ENCODE measurements at regions not wholly inside any gene's neighbourhood (a gene's known extent, or its start where the extent isn't known, plus 50 kb on each side); places are given as distances from the start of the nearest gene placed in this dataset.

DNA sequence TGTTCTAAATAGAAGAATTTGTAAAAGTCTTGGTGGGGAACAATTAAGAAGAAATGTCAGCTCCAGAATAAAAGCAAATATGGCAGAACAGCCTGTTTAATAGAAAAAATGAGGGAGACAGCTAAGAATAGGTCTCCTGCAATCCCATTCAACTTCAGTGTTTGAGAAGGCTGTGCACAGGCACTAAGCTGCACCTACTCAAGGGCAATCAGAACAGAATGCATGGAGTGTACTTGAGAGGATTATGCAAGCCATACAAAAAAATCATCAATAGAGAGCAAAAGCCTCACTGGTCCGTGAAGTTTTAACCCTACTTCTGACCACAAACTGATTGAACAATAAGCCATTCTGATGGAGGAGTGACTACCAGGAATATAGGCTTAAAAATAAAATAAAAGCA lies 690.7 kb upstream of the PCDH15 start:
- no peak overlapping the region for H3K4me3 ChIP-seq (ENCODE audit: low read depth in 1 of 2, low read length in 2 of 2)
- no peaks in the 10 kb centered on the region for H3K27me3 ChIP-seq (ENCODE audit: control insufficient read depth in 1 of 2, insufficient read depth in 2 of 2, low read length in 2 of 2)
- H3K36me3 ChIP-seq (ENCODE audit: control insufficient read depth in 1 of 2, insufficient read depth in 2 of 2, low read length in 2 of 2): no peaks in the 10 kb centered on the region
- H3K4me1 ChIP-seq (ENCODE audit: control insufficient read depth in 1 of 2, insufficient read depth in 2 of 2, low read length in 2 of 2): no peaks in the 10 kb centered on the region
- H3K9ac ChIP-seq (ENCODE audit: low read depth in 1 of 2, low read length in 2 of 2): no peak overlapping the region
- no peak overlapping the region for H3K27ac ChIP-seq (ENCODE audit: low read depth, low read length)
- no peaks in the 10 kb centered on the region for H3K9me3 ChIP-seq (ENCODE audit: control insufficient read depth in 1 of 2, low read length in 2 of 2)

DNA sequence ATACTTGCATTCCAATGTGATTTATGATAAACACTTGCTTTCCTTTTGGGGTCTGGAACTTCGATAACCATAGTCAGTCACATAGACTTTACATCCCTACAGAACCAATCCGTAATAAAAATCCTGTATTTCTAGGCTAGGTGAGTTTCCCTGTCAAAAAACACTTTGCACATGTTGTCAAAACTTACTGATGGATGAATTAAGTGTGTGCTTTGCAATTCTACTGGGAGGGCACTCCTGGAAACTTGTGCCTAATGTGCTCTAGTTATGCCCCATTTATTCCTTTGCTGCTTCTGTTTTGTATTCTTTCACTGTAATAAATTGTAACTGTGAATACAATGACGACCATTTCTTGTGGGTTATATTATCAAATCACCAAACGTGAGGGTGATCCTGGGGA lies 684.8 kb upstream of the PCDH15 start:
- H3K9me3 ChIP-seq (ENCODE audit: control insufficient read depth in 1 of 2, low read length in 2 of 2): no peaks in the 10 kb centered on the region
- no peaks in the 10 kb centered on the region for H3K27me3 ChIP-seq (ENCODE audit: control insufficient read depth in 1 of 2, insufficient read depth in 2 of 2, low read length in 2 of 2)
- H3K4me1 ChIP-seq (ENCODE audit: control insufficient read depth in 1 of 2, insufficient read depth in 2 of 2, low read length in 2 of 2): no peaks in the 10 kb centered on the region
- H3K4me3 ChIP-seq (ENCODE audit: low read depth in 1 of 2, low read length in 2 of 2): no peak overlapping the region
- H3K27ac ChIP-seq (ENCODE audit: low read depth, low read length): no peak overlapping the region
- H3K9ac ChIP-seq (ENCODE audit: low read depth in 1 of 2, low read length in 2 of 2): no peak overlapping the region
- no peaks in the 10 kb centered on the region for H3K36me3 ChIP-seq (ENCODE audit: control insufficient read depth in 1 of 2, insufficient read depth in 2 of 2, low read length in 2 of 2)

DNA sequence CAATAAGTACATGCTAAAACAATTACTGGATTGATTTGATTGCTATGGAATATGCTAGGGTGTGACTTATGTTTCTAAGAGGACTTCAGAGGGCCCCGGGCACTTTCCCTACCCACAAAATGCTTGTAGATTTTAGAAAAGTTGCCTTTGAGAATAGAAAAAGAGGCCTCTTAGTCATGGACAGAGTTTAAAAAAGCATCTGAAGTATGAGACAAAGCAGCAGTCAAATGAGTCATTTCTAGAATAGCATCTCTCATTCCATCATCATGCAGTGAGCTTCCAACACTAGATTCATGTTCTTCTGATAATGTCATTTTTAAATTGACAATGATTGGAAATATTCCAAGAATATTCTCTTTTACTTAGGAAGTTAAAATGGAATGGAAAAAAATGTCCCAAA lies 675.1 kb upstream of the PCDH15 start:
- Histone ChIP-seq H3K27ac (ENCODE audit: low read depth, low read length) (no peak overlapping the region), H3K4me1 (ENCODE audit: control insufficient read depth in 1 of 2, insufficient read depth in 2 of 2, low read length in 2 of 2) (no peaks in the 10 kb centered on the region), H3K4me3 (ENCODE audit: low read depth in 1 of 2, low read length in 2 of 2) (no peak overlapping the region), H3K36me3 (ENCODE audit: control insufficient read depth in 1 of 2, insufficient read depth in 2 of 2, low read length in 2 of 2) (no peaks in the 10 kb centered on the region), H3K27me3 (ENCODE audit: control insufficient read depth in 1 of 2, insufficient read depth in 2 of 2, low read length in 2 of 2) (no peaks in the 10 kb centered on the region), H3K9me3 (ENCODE audit: control insufficient read depth in 1 of 2, low read length in 2 of 2) (no peaks in the 10 kb centered on the region), H3K9ac (ENCODE audit: low read depth in 1 of 2, low read length in 2 of 2) (no peak overlapping the region)

DNA sequence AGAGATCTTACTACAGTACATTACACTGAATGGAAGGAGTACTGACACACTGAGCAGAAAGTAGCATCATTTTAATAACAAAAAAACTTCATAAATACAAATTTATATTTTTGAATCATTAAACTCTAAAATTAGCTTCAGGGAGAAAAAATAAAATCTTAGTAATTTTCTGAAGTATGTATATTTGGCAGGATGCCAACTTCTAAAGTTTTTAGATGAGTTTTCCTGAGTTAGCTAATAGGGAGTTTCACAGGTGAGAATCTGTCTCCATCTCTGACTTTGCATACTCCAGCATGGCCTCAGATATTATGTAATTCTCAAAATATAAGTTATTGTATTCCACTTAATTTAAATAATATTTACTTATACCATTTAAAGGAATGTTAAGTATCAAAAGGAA lies 673.2 kb upstream of the PCDH15 start:
- Histone ChIP-seq H3K9ac (ENCODE audit: low read depth in 1 of 2, low read length in 2 of 2) (no peak overlapping the region), H3K4me3 (ENCODE audit: low read depth in 1 of 2, low read length in 2 of 2) (no peak overlapping the region), H3K36me3 (ENCODE audit: control insufficient read depth in 1 of 2, insufficient read depth in 2 of 2, low read length in 2 of 2) (no peaks in the 10 kb centered on the region), H3K9me3 (ENCODE audit: control insufficient read depth in 1 of 2, low read length in 2 of 2) (no peaks in the 10 kb centered on the region), H3K27ac (ENCODE audit: low read depth, low read length) (no peak overlapping the region), H3K4me1 (ENCODE audit: control insufficient read depth in 1 of 2, insufficient read depth in 2 of 2, low read length in 2 of 2) (no peaks in the 10 kb centered on the region), H3K27me3 (ENCODE audit: control insufficient read depth in 1 of 2, insufficient read depth in 2 of 2, low read length in 2 of 2) (no peaks in the 10 kb centered on the region)

DNA sequence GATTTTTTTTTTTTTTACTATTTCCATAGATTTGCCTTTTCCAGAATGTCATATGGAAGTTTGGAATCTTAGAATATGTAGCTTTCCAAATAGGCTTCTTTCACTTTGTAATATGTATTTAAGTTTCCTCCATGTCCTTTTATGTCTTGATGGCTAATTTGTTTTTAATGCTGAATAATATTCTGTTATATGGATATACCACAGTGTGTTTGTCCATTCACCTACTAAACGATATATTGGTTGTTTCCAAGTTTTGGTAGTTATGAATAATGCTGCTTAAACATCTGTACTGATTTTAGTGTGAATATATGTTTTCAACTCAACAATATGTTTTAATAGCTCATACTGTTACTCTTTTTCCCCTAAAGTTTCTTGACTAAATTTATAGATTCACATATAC lies 669.8 kb upstream of the PCDH15 start:
- no peaks in the 10 kb centered on the region for H3K4me1 ChIP-seq (ENCODE audit: control insufficient read depth in 1 of 2, insufficient read depth in 2 of 2, low read length in 2 of 2)

DNA sequence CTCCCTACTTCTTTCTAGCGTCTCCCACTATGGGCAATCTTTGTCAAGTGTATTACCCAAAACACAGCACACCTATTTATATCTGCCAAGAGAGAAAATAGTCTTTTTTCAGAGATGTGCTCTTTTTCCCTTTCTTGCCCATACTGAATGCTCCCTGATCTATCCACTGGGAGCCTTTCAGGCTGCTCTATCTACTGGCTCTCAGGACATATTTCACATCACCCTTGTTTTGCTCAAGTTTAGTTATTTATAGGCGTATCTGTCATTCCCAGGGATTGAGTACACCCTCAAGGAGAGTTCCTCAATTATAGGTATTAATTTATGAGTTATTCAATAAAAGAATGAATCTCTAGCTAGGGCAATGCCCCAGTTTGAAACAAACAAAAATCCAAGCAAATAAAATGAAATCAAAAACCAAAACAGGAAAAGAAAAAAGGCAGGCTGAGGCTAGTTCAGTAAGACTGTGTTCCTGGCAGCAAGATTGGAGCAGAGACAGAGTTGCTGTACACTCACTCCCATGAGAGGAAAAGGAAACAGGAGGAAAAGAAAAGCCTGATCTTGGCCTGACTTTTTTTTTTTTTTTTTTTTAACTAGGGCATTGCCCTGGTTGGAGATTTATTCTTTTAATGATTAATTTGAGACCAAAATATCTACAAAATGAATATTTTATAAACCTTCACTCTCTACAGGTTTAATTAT lies 665.9 kb upstream of the PCDH15 start:
- Histone ChIP-seq H3K9ac (ENCODE audit: low read depth in 1 of 2, low read length in 2 of 2) (no peak overlapping the region), H3K4me1 (ENCODE audit: control insufficient read depth in 1 of 2, insufficient read depth in 2 of 2, low read length in 2 of 2) (no peaks in the 10 kb centered on the region), H3K9me3 (ENCODE audit: control insufficient read depth in 1 of 2, low read length in 2 of 2) (no peaks in the 10 kb centered on the region), H3K27me3 (ENCODE audit: control insufficient read depth in 1 of 2, insufficient read depth in 2 of 2, low read length in 2 of 2) (no peaks in the 10 kb centered on the region), H3K27ac (ENCODE audit: low read depth, low read length) (no peak overlapping the region), H3K4me3 (ENCODE audit: low read depth in 1 of 2, low read length in 2 of 2) (no peak overlapping the region), H3K36me3 (ENCODE audit: control insufficient read depth in 1 of 2, insufficient read depth in 2 of 2, low read length in 2 of 2) (no peaks in the 10 kb centered on the region)

More for the DNA sequence above, 669.8 kb upstream of the PCDH15 start:
- H3K27ac ChIP-seq (ENCODE audit: low read depth, low read length): no peak overlapping the region
- no peak overlapping the region for H3K4me3 ChIP-seq (ENCODE audit: low read depth in 1 of 2, low read length in 2 of 2)
- no peak overlapping the region for H3K9ac ChIP-seq (ENCODE audit: low read depth in 1 of 2, low read length in 2 of 2)
- H3K9me3 ChIP-seq (ENCODE audit: control insufficient read depth in 1 of 2, low read length in 2 of 2): no peaks in the 10 kb centered on the region
- H3K36me3 ChIP-seq (ENCODE audit: control insufficient read depth in 1 of 2, insufficient read depth in 2 of 2, low read length in 2 of 2): no peaks in the 10 kb centered on the region
- H3K27me3 ChIP-seq (ENCODE audit: control insufficient read depth in 1 of 2, insufficient read depth in 2 of 2, low read length in 2 of 2): no peaks in the 10 kb centered on the region

DNA sequence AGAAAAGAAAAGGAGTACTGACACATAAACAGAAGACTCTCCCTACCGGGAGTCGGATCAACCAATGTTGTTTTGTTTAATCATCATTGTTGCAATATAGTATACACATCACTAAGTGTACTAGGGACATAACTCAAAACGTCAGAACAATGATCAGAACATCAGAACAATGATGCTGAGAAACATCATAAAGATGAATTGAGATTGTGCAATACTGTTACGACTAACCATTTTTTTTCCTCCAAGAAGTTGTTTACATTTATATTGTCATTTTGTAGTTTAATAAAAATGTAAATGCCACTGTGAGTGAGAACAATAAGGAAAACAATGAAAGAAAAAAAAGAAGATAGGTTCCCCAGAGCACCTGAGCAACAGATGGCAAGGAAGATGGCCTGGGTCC lies 663.1 kb upstream of the PCDH15 start:
- Histone ChIP-seq H3K27ac (ENCODE audit: low read depth, low read length) (no peak overlapping the region), H3K4me1 (ENCODE audit: control insufficient read depth in 1 of 2, insufficient read depth in 2 of 2, low read length in 2 of 2) (no peaks in the 10 kb centered on the region), H3K9me3 (ENCODE audit: control insufficient read depth in 1 of 2, low read length in 2 of 2) (no peaks in the 10 kb centered on the region), H3K27me3 (ENCODE audit: control insufficient read depth in 1 of 2, insufficient read depth in 2 of 2, low read length in 2 of 2) (no peaks in the 10 kb centered on the region), H3K9ac (ENCODE audit: low read depth in 1 of 2, low read length in 2 of 2) (no peak overlapping the region), H3K4me3 (ENCODE audit: low read depth in 1 of 2, low read length in 2 of 2) (no peak overlapping the region), H3K36me3 (ENCODE audit: control insufficient read depth in 1 of 2, insufficient read depth in 2 of 2, low read length in 2 of 2) (no peaks in the 10 kb centered on the region)

DNA sequence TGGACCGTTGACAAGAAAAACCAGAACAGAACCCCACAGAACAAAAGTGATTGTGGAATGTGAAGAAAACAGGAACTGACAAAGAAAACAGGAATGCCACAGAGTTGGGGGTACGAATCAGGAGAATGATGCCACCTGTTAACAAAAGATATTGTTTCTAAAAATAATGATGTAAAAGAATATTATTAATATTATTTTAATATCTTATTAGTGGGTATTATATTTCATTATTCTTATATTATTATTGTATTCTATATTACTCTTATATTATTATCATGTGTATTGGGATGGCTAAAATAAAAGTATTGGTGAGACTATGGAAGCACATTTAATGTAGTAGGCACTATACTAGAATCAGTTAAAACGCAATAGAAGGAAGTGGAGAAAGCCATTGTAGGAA lies 659.0 kb upstream of the PCDH15 start:
- Histone ChIP-seq H3K9ac (ENCODE audit: low read depth in 1 of 2, low read length in 2 of 2) (no peak overlapping the region), H3K4me3 (ENCODE audit: low read depth in 1 of 2, low read length in 2 of 2) (no peak overlapping the region), H3K36me3 (ENCODE audit: control insufficient read depth in 1 of 2, insufficient read depth in 2 of 2, low read length in 2 of 2) (no peaks in the 10 kb centered on the region), H3K27ac (ENCODE audit: low read depth, low read length) (no peak overlapping the region), H3K9me3 (ENCODE audit: control insufficient read depth in 1 of 2, low read length in 2 of 2) (no peaks in the 10 kb centered on the region), H3K27me3 (ENCODE audit: control insufficient read depth in 1 of 2, insufficient read depth in 2 of 2, low read length in 2 of 2) (no peaks in the 10 kb centered on the region), H3K4me1 (ENCODE audit: control insufficient read depth in 1 of 2, insufficient read depth in 2 of 2, low read length in 2 of 2) (no peaks in the 10 kb centered on the region)

DNA sequence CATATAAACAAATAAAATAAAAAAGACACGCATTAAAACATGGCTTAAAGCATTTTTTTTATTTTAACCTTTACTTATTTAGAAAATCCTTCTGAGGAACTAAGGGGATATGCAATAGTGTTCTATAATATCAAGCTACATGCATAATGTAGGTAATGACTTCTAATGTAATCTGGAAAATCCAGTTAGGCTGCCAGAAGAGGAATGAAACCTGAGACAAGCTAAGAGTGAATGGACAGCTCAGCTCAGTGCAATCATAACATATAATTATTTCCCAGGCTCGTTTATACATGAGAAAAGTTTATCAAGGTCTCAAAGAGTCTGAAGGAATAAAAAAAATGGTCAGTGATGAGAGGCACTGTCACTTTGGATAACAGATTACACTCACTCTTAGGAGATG lies 649.0 kb upstream of the PCDH15 start:
- Histone ChIP-seq H3K27ac (ENCODE audit: low read depth, low read length) (no peak overlapping the region), H3K4me1 (ENCODE audit: control insufficient read depth in 1 of 2, insufficient read depth in 2 of 2, low read length in 2 of 2) (no peaks in the 10 kb centered on the region), H3K9me3 (ENCODE audit: control insufficient read depth in 1 of 2, low read length in 2 of 2) (no peaks in the 10 kb centered on the region), H3K4me3 (ENCODE audit: low read depth in 1 of 2, low read length in 2 of 2) (no peak overlapping the region), H3K36me3 (ENCODE audit: control insufficient read depth in 1 of 2, insufficient read depth in 2 of 2, low read length in 2 of 2) (no peaks in the 10 kb centered on the region), H3K9ac (ENCODE audit: low read depth in 1 of 2, low read length in 2 of 2) (no peak overlapping the region), H3K27me3 (ENCODE audit: control insufficient read depth in 1 of 2, insufficient read depth in 2 of 2, low read length in 2 of 2) (no peaks in the 10 kb centered on the region)

DNA sequence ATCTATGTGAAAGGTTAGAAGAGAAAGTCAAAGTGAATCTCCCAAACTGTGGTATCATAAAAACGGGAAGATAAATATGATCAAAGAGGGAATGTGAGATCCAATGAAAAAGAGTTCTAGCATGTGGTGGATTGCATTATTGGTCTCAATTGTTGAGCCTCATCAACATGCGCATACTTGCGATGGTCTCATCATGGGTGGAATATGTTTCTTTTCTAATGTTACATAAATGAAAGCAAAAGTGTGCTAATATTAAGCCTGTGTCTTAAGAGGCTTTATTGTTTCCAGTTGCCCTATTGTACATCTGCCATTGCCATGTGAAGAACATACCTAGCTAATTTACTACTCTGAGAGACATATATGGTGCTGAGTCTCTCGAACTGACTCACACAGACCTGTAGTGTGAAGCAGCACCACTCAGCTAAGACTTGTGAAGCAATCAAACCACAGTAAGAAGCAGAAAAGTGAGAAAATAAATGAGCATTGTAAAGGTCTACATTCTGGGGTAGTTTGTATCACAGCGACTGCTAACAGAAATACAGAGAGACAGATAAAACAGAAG lies 645.5 kb upstream of the PCDH15 start:
- H3K4me3 ChIP-seq (ENCODE audit: low read depth in 1 of 2, low read length in 2 of 2): no peak overlapping the region
- no peak overlapping the region for H3K9ac ChIP-seq (ENCODE audit: low read depth in 1 of 2, low read length in 2 of 2)
- H3K4me1 ChIP-seq (ENCODE audit: control insufficient read depth in 1 of 2, insufficient read depth in 2 of 2, low read length in 2 of 2): no peaks in the 10 kb centered on the region
- H3K9me3 ChIP-seq (ENCODE audit: control insufficient read depth in 1 of 2, low read length in 2 of 2): no peaks in the 10 kb centered on the region
- H3K27ac ChIP-seq (ENCODE audit: low read depth, low read length): no peak overlapping the region
- no peaks in the 10 kb centered on the region for H3K36me3 ChIP-seq (ENCODE audit: control insufficient read depth in 1 of 2, insufficient read depth in 2 of 2, low read length in 2 of 2)
- no peaks in the 10 kb centered on the region for H3K27me3 ChIP-seq (ENCODE audit: control insufficient read depth in 1 of 2, insufficient read depth in 2 of 2, low read length in 2 of 2)
